ENCODE measurements at regions not wholly inside any gene's neighbourhood (a gene's known extent, or its start where the extent isn't known, plus 50 kb on each side); places are given as distances from the start of the nearest gene placed in this dataset.

GRCh38 chr2:16181741-16182090, 241.4 kb downstream of the MYCN start:
- ATAC-seq (ENCODE audit: low read depth) (no peak), DNase-seq (no peak)
- Mint-ChIP-seq H3K4me1 (no peaks in the 10 kb centered on the region), H3K36me3 (no peaks in the 10 kb centered on the region), H3K4me3 (no peak overlapping the region), H3K27ac (no peak overlapping the region), H3K9me3 (no peaks in the 10 kb centered on the region), H3K27me3 (peaks cover 8% of the 10 kb centered on the region)
- POLR2A ChIA-PET = no interaction called here

DNA sequence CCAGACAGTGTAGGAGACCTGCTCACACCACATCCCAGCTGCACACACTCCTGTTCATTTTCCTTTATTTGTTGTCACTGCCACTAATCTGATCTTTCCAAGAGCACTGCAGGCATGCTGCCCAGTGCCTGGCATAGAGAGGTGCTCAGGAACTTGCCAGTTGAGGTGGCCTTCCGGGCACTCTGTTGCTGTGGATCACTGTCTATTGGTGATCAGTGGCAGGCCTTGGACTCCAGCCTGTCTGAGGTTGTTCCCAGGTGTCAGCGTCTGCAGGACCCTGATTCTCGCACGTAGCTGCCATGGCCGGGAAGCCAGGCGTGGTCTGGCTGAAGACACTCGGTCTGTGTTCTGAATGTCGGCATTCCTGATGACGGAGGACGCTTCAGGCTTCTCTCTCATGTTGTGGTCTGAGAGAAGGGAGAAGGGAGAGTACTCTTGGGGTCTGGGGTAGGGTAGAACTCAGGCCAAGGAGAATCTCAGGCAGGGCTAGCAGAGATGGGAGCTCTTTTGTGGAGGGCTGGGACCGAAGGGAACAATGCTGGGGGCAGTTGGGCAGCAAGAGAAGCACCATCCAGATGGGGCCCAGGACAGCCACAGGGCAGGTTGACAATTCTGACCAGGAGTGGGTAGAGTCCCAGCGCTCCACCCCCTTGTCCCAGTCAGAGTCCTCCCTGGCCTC, 240.9 kb downstream of the MYCN start:
- H3K9me3 Mint-ChIP-seq = no peaks in the 10 kb centered on the region
- POLR2A ChIA-PET = no interaction called here
- DNase-seq = no peak
- no peaks in the 10 kb centered on the region for H3K36me3 Mint-ChIP-seq
- H3K4me3 Mint-ChIP-seq = no peak overlapping the region
- ATAC-seq (ENCODE audit: low read depth) = no peak
- peaks cover 8% of the 10 kb centered on the region for H3K27me3 Mint-ChIP-seq
- no peaks in the 10 kb centered on the region for H3K4me1 Mint-ChIP-seq
- no peak overlapping the region for H3K27ac Mint-ChIP-seq

- DNase-seq (no peak), ATAC-seq (ENCODE audit: low read depth) (no peak)
- no peaks in the 10 kb centered on the region for H3K9me3 Mint-ChIP-seq
- H3K27ac Mint-ChIP-seq = no peak overlapping the region
- no peaks in the 10 kb centered on the region for H3K36me3 Mint-ChIP-seq
- H3K4me1 Mint-ChIP-seq = no peaks in the 10 kb centered on the region
- no peak overlapping the region for H3K4me3 Mint-ChIP-seq
- peaks cover 8% of the 10 kb centered on the region for H3K27me3 Mint-ChIP-seq
- POLR2A ChIA-PET = no interaction called here
Measured at GRCh38 chr2:16180631-16181030, 240.3 kb downstream of the MYCN start.

DNA sequence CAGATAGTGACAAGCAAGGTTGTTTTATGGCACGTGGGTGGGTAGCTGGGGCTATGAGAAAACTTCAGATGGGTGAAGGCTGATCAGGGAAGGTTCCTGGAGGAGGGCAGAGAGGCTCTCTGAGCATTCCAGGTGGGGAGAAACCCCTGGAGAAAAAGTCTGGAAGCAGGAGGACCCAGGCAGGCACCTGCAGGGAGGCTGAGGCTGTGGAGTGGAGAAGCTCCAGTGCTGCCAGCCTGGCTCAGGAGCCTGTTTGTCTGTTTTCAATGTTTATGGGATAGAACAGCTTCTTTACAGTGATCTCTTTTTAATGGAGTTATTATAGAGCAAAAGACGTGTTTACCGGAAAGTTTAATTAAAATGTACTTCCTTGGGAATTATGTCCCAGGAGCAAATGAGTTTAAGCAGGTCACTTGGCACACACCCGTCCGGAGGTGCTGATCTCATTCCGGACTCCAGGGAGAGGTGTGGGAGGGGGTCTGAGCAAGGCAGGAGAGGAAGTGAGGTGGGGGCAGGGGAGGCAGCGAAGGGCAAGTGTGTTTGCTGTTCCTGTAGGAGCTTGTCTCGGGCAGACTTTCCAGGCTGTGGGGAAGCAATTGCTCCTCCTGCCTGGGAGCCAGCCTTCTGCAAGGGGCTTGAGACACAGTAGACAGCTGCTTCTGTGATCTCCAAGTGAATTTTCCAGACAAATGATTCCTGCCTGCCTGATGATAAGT, 239.5 kb downstream of the MYCN start:
- no peak for DNase-seq
- no peak for ATAC-seq (ENCODE audit: low read depth)
- POLR2A ChIA-PET = no interaction called here
- Mint-ChIP-seq H3K27me3 (peaks cover 8% of the 10 kb centered on the region), H3K9me3 (no peaks in the 10 kb centered on the region), H3K4me3 (no peak overlapping the region), H3K27ac (no peak overlapping the region), H3K4me1 (no peaks in the 10 kb centered on the region), H3K36me3 (no peaks in the 10 kb centered on the region)

GRCh38 chr2:16178551-16179130, 238.3 kb downstream of the MYCN start:
- Mint-ChIP-seq H3K4me3 (no peak overlapping the region), H3K36me3 (no peaks in the 10 kb centered on the region), H3K9me3 (no peaks in the 10 kb centered on the region), H3K27ac (no peak overlapping the region), H3K4me1 (no peaks in the 10 kb centered on the region), H3K27me3 (peaks cover 8% of the 10 kb centered on the region)
- POLR2A ChIA-PET = no interaction called here
- no peak for ATAC-seq (ENCODE audit: low read depth)
- DNase-seq = no peak

- ATAC-seq (ENCODE audit: low read depth) = no peak
- Mint-ChIP-seq H3K4me3 (no peak overlapping the region), H3K36me3 (no peaks in the 10 kb centered on the region), H3K27ac (no peak overlapping the region), H3K27me3 (peaks cover 5% of the 10 kb centered on the region), H3K9me3 (no peaks in the 10 kb centered on the region), H3K4me1 (no peaks in the 10 kb centered on the region)
- POLR2A ChIA-PET = no interaction called here
- DNase-seq = no peak
Measured at GRCh38 chr2:16177671-16178180, 237.4 kb downstream of the MYCN start.

GRCh38 chr2:16176971-16177480, 236.7 kb downstream of the MYCN start:
- no peaks in the 10 kb centered on the region for H3K36me3 Mint-ChIP-seq
- DNase-seq = no peak
- POLR2A ChIA-PET = no interaction called here
- no peaks in the 10 kb centered on the region for H3K4me1 Mint-ChIP-seq
- no peak overlapping the region for H3K4me3 Mint-ChIP-seq
- H3K27me3 Mint-ChIP-seq = peaks cover 5% of the 10 kb centered on the region
- no peak overlapping the region for H3K27ac Mint-ChIP-seq
- H3K9me3 Mint-ChIP-seq = no peaks in the 10 kb centered on the region
- ATAC-seq (ENCODE audit: low read depth) = no peak

- ATAC-seq (ENCODE audit: low read depth) (no peak), DNase-seq (no peak)
- Mint-ChIP-seq H3K36me3 (no peaks in the 10 kb centered on the region), H3K9me3 (no peaks in the 10 kb centered on the region), H3K27ac (no peak overlapping the region), H3K4me1 (no peaks in the 10 kb centered on the region), H3K4me3 (no peak overlapping the region), H3K27me3 (peaks cover 5% of the 10 kb centered on the region)
- POLR2A ChIA-PET = no interaction called here
Measured at GRCh38 chr2:16175247-16175825, 235.0 kb downstream of the MYCN start.

- POLR2A ChIA-PET = no interaction called here
- Mint-ChIP-seq H3K27me3 (peaks cover 5% of the 10 kb centered on the region), H3K4me3 (no peak overlapping the region), H3K27ac (no peak overlapping the region), H3K4me1 (no peaks in the 10 kb centered on the region), H3K9me3 (no peaks in the 10 kb centered on the region), H3K36me3 (no peaks in the 10 kb centered on the region)
- no peak for ATAC-seq (ENCODE audit: low read depth)
- no peak for DNase-seq
Measured at GRCh38 chr2:16174693-16175045, 234.3 kb downstream of the MYCN start.

GRCh38 chr2:16173893-16174692, 233.7 kb downstream of the MYCN start:
- Mint-ChIP-seq H3K27me3 (peaks cover 5% of the 10 kb centered on the region), H3K9me3 (no peaks in the 10 kb centered on the region), H3K27ac (no peak overlapping the region), H3K36me3 (no peaks in the 10 kb centered on the region), H3K4me3 (no peak overlapping the region), H3K4me1 (no peaks in the 10 kb centered on the region)
- DNase-seq = no peak
- POLR2A ChIA-PET = no interaction called here
- no peak for ATAC-seq (ENCODE audit: low read depth)

DNA sequence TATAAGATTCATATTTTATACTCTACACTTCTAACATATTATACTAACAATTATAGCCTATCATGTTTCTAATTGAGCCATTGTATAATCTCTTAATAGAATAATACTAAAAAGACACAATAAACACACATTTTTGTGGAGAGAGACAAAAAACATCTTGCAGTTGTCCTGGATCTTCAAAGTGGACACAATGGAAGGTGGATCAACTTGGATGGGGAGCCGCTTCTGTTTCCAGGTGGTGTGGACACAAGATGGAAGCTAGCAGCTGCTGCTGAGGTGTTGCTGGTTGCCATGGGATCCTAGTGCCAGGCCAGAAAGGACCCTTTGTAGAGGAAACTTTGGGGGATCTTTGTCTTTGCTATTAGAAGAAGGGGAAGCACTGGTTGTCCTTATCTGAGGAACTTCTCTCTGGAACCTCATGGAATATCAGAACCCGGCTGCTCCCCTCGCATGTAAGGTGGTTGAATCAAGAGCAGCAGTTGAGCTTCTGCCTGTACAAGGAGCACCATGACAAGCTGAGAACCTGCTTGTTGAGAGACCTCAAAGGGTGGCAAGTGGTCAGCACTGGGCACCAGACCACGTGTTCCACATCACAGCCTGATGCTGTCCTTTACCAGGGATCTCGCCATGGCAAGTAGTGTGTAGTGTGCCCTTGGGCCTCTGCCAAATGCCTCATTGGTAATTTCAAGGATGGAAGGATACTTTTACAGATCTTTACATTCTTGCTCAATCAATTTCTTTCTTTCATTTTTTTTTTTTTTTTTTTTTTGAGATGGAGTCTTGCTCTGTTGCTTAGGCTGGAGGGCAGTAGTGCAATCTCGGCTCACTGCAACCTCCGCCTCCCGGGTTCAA, 232.2 kb downstream of the MYCN start:
- Mint-ChIP-seq H3K36me3 (no peaks in the 10 kb centered on the region), H3K4me3 (no peak overlapping the region), H3K27ac (no peak overlapping the region), H3K27me3 (peaks cover 2% of the 10 kb centered on the region), H3K9me3 (no peaks in the 10 kb centered on the region), H3K4me1 (no peaks in the 10 kb centered on the region)
- ATAC-seq (ENCODE audit: low read depth) = no peak
- no peak for DNase-seq
- POLR2A ChIA-PET = no interaction called here

GRCh38 chr2:16171425-16171920, 231.1 kb downstream of the MYCN start:
- no peaks in the 10 kb centered on the region for H3K27me3 Mint-ChIP-seq
- no peak overlapping the region for H3K27ac Mint-ChIP-seq
- POLR2A ChIA-PET = no interaction called here
- DNase-seq (no peak), ATAC-seq (ENCODE audit: low read depth) (no peak)
- H3K4me3 Mint-ChIP-seq = no peak overlapping the region
- no peaks in the 10 kb centered on the region for H3K9me3 Mint-ChIP-seq
- no peaks in the 10 kb centered on the region for H3K4me1 Mint-ChIP-seq
- no peaks in the 10 kb centered on the region for H3K36me3 Mint-ChIP-seq

Measured in activated naive CD8-positive, alpha-beta T cell treated with anti-CD3 and anti-CD28 coated beads, Interleukin-2, amount 10 ng/mL, durations not matched to agents 7 days and 5 days (primary cell).